ENCODE measurements at regions not wholly inside any gene's neighbourhood (a gene's known extent, or its start where the extent isn't known, plus 50 kb on each side); places are given as distances from the start of the nearest gene placed in this dataset.

DNA sequence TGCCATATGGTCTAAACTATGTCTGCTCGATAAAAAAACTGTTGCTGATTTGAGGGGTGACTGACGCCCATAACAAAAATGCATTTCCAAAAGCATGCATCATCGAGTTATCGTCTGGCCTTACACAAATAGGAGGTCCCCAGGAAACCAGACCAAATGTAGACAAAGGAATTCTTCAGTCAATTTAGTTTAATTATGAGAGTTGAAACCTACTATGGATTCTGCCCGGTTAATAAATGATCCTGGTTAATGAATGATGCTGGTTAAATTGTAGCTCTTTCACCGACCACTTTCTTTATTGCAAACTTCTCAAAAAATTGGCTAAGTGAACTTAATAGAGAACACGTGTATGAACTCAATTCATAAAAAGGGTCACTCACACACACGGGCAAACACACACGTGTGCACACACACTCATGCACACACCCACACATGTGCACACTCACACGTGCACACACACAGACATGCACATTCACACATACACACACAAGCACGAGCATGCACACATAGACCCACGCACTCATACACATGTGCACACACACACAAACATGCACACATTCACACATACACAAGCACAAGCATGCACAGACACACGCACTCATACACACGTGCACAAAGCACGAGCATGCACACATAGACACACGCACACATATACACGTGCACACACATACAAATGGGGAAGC lies 59.0 kb upstream of the SALL3 start:
- TF ChIP-seq POLR2A (IDR thresholded peaks at IDR 0.05; ENCODE audit: extremely low read depth, insufficient read length) (no peak), MYC (IDR thresholded peaks at IDR 0.05; ENCODE audit: low read depth, low read length) (no peak), CTCF (IDR thresholded peaks at IDR 0.05; ENCODE audit: low read depth, low read length) (no peak)
